GM23248 (cell line): ENCODE measurements at regions not wholly inside any gene's neighbourhood (a gene's known extent, or its start where the extent isn't known, plus 50 kb on each side); places are given as distances from the start of the nearest gene placed in this dataset.

Experiments
- DNase-seq: peaks from one replicate; pipeline ENCODE4 v3.0.0-alpha.2; 2015
- H2AFZ ChIP-seq: fragments of 200-600 bp; sonication (generic); 2 replicates; pipeline ENCODE4 v1.6.1; 2016; ENCODE audit warnings: antibody characterized with exemption
- H3F3A ChIP-seq: fragments of 200-600 bp; sonication (generic); 2 replicates; pipeline ENCODE4 v1.6.1; 2016; ENCODE audit warnings: mild to moderate bottlenecking, antibody characterized with exemption, mixed run types; ENCODE audit not compliant: insufficient read depth
- H3K27ac ChIP-seq: fragments of 200-600 bp; sonication (generic); 2 replicates; pipeline ENCODE4 v1.5.1; 2016; ENCODE audit warnings: mild to moderate bottlenecking
- H3K27me3 ChIP-seq: fragments of 200-600 bp; sonication (generic); replicated peaks from 2 replicates; pipeline ENCODE4 v1.6.1; 2016; ENCODE audit warnings: mild to moderate bottlenecking; ENCODE audit not compliant: insufficient read depth
- H3K36me3 ChIP-seq: fragments of 200-600 bp; sonication (generic); 2 replicates; pipeline ENCODE4 v1.6.1; 2016; ENCODE audit warnings: low read depth, mild to moderate bottlenecking
- H3K4me1 ChIP-seq: fragments of 200-600 bp; sonication (generic); 2 replicates; pipeline ENCODE4 v1.6.1; 2016; ENCODE audit warnings: mild to moderate bottlenecking; ENCODE audit not compliant: insufficient read depth
- H3K4me2 ChIP-seq: fragments of 200-600 bp; sonication (generic); one replicate; pipeline ENCODE4 v1.6.1; 2016; ENCODE audit warnings: mild to moderate bottlenecking; ENCODE audit not compliant: unreplicated experiment
- H3K4me3 ChIP-seq: fragments of 200-600 bp; sonication (generic); 2 replicates; pipeline ENCODE4 v1.5.1; 2016; ENCODE audit warnings: mild to moderate bottlenecking
- H3K79me2 ChIP-seq: fragments of 200-600 bp; sonication (generic); 2 replicates; pipeline ENCODE4 v1.6.1; 2016; ENCODE audit warnings: mild to moderate bottlenecking; ENCODE audit not compliant: insufficient read depth
- H3K9ac ChIP-seq: fragments of 200-600 bp; sonication (generic); 2 replicates; pipeline ENCODE4 v1.6.1; 2016; ENCODE audit warnings: mild to moderate bottlenecking
- H3K9me2 ChIP-seq: fragments of 200-600 bp; sonication (generic); 2 replicates; pipeline ENCODE4 v1.6.1; 2016; ENCODE audit warnings: mixed run types, mild to moderate bottlenecking, moderate library complexity; ENCODE audit not compliant: insufficient read depth
- H3K9me3 ChIP-seq: fragments of 200-600 bp; sonication (generic); one replicate; pipeline ENCODE4 v1.6.1; 2017; ENCODE audit warnings: low read depth
- H4K20me1 ChIP-seq: fragments of 200-600 bp; sonication (generic); 2 replicates; pipeline ENCODE4 v1.6.0; 2016; ENCODE audit not compliant: insufficient read depth
- EZH2 ChIP-seq: fragments of 200-600 bp; sonication (generic); IDR thresholded peaks from 2 replicates; pipeline ENCODE4 v1.6.1; 2018; ENCODE audit warnings: antibody characterized with exemption, mild to moderate bottlenecking; ENCODE audit not compliant: insufficient read depth, poor library complexity, severe bottlenecking
- EZH2phosphoT487 ChIP-seq: fragments of 200-600 bp; sonication (generic); IDR thresholded peaks from 2 replicates; pipeline ENCODE4 v1.6.1; 2018; ENCODE audit warnings: antibody characterized with exemption, moderate library complexity, mild to moderate bottlenecking, low read depth; ENCODE audit not compliant: insufficient read depth
- WGBS, 2 experiments: methylation state at CpG; one replicate each; pipeline ENCODE4 v1.1.6; 2015 to 2017; ENCODE audit warnings: low lambda C conversion rate in 2 of 2, low coverage in 1 of 2; ENCODE audit errors: missing lambda C conversion rate in 2 of 2; 5-methylcytosine and 5-hydroxymethylcytosine counted together
- in situ Hi-C: fragments of 300-500 bp; cut with MboI; formaldehyde crosslinking; loops from 2 replicates; pipeline ENCODE4 v1.15.0; 2020

- WGBS, 2 experiments, result 23 to 34% methylated on average over 2 of the region's 2 CpGs
Measured at GRCh38 chr20:11780765-11781369, 136.8 kb upstream of the BTBD3 start.

GRCh38 chr20:11783102-11783850, 134.4 kb upstream of the BTBD3 start:
- no peak for DNase-seq
- no peaks in the 10 kb centered on the region for H3K36me3 ChIP-seq
- in situ Hi-C loops, result no loop called here
- H3F3A ChIP-seq, result no peaks in the 10 kb centered on the region
- no peak for TF ChIP-seq EZH2
- TF ChIP-seq EZH2phosphoT487, result no peak
- H3K27me3 ChIP-seq, result no peaks in the 10 kb centered on the region; the same call in 1 of the 2 replicates
- 52 to 56% methylated on average over 6 of the region's 6 CpGs for WGBS, 2 experiments
- no peak overlapping the region for H3K9ac ChIP-seq
- H2AFZ ChIP-seq, result no peak overlapping the region
- no peak overlapping the region for H3K4me3 ChIP-seq
- H3K4me1 ChIP-seq, result peaks cover 7% of the 10 kb centered on the region
- H3K79me2 ChIP-seq, result no peaks in the 10 kb centered on the region
- no peaks in the 10 kb centered on the region for H4K20me1 ChIP-seq
- no peak overlapping the region for H3K27ac ChIP-seq
- no peaks in the 10 kb centered on the region for H3K9me3 ChIP-seq
- no peaks in the 10 kb centered on the region for H3K9me2 ChIP-seq
- no peak overlapping the region for H3K4me2 ChIP-seq

More at GRCh38 chr20:11780765-11781369, 136.8 kb upstream of the BTBD3 start:
- H3K4me3 ChIP-seq, result no peak overlapping the region
- no peak for DNase-seq
- no peaks in the 10 kb centered on the region for H4K20me1 ChIP-seq
- peaks cover 14% of the 10 kb centered on the region for H3K4me1 ChIP-seq
- no peak overlapping the region for H3K27ac ChIP-seq
- in situ Hi-C loops, result no loop called here
- no peaks in the 10 kb centered on the region for H3K36me3 ChIP-seq
- TF ChIP-seq EZH2, result no peak
- TF ChIP-seq EZH2phosphoT487, result no peak
- no peaks in the 10 kb centered on the region; the same call in 1 of the 2 replicates for H3K27me3 ChIP-seq
- H3F3A ChIP-seq, result peaks cover 16% of the 10 kb centered on the region; the same call in 1 of the 2 replicates
- H3K9me2 ChIP-seq, result no peaks in the 10 kb centered on the region
- no peak overlapping the region for H3K9ac ChIP-seq
- no peak overlapping the region for H3K4me2 ChIP-seq
- no peaks in the 10 kb centered on the region for H3K9me3 ChIP-seq
- no peak overlapping the region for H2AFZ ChIP-seq
- H3K79me2 ChIP-seq, result no peaks in the 10 kb centered on the region

- Histone ChIP-seq H4K20me1 (no peaks in the 10 kb centered on the region), H3K9me3 (no peaks in the 10 kb centered on the region)
- in situ Hi-C loops, result no loop called here
Measured at GRCh38 chr20:11785885-11786507, 131.7 kb upstream of the BTBD3 start.

GRCh38 chr20:11790046-11790445, 127.6 kb upstream of the BTBD3 start:
- no peaks in the 10 kb centered on the region for H4K20me1 ChIP-seq
- no peaks in the 10 kb centered on the region for H3F3A ChIP-seq
- TF ChIP-seq EZH2phosphoT487 (no peak), EZH2 (no peak)
- H3K4me3 ChIP-seq, result no peak overlapping the region
- no peaks in the 10 kb centered on the region for H3K9me3 ChIP-seq
- H2AFZ ChIP-seq, result no peak overlapping the region
- H3K9ac ChIP-seq, result no peak overlapping the region
- DNase-seq, result no peak
- no peak overlapping the region for H3K27ac ChIP-seq
- no peaks in the 10 kb centered on the region for H3K9me2 ChIP-seq
- 64 to 65% methylated on average over 1 of the region's 1 CpG for WGBS, 2 experiments
- no peak overlapping the region for H3K4me2 ChIP-seq
- no peaks in the 10 kb centered on the region for H3K4me1 ChIP-seq
- H3K36me3 ChIP-seq, result no peaks in the 10 kb centered on the region
- no peaks in the 10 kb centered on the region for H3K79me2 ChIP-seq
- no peaks in the 10 kb centered on the region for H3K27me3 ChIP-seq
- in situ Hi-C loops, result no loop called here

More at GRCh38 chr20:11785885-11786507, 131.7 kb upstream of the BTBD3 start:
- Histone ChIP-seq H3K4me1 (no peaks in the 10 kb centered on the region), H2AFZ (no peak overlapping the region), H3K27me3 (no peaks in the 10 kb centered on the region; the same call in 1 of the 2 replicates), H3F3A (no peaks in the 10 kb centered on the region), H3K9ac (no peak overlapping the region), H3K36me3 (no peaks in the 10 kb centered on the region), H3K79me2 (no peaks in the 10 kb centered on the region), H3K4me3 (no peak overlapping the region), H3K4me2 (no peak overlapping the region), H3K9me2 (no peaks in the 10 kb centered on the region), H3K27ac (no peak overlapping the region)
- TF ChIP-seq EZH2, result no peak
- TF ChIP-seq EZH2phosphoT487, result no peak
- no peak for DNase-seq
- whole genome bisulfite sequencing, 2 experiments, result 63 to 73% methylated on average over 4 of the region's 4 CpGs
